Kidney tubule cell (primary cell): ENCODE measurements at regions not wholly inside any gene's neighbourhood (a gene's known extent, or its start where the extent isn't known, plus 50 kb on each side); places are given as distances from the start of the nearest gene placed in this dataset.

Source experiments
- DNase-seq: peaks from one replicate; pipeline ENCODE4 v3.0.0-alpha.2; 2018; ENCODE audit warnings: low spot score

DNA sequence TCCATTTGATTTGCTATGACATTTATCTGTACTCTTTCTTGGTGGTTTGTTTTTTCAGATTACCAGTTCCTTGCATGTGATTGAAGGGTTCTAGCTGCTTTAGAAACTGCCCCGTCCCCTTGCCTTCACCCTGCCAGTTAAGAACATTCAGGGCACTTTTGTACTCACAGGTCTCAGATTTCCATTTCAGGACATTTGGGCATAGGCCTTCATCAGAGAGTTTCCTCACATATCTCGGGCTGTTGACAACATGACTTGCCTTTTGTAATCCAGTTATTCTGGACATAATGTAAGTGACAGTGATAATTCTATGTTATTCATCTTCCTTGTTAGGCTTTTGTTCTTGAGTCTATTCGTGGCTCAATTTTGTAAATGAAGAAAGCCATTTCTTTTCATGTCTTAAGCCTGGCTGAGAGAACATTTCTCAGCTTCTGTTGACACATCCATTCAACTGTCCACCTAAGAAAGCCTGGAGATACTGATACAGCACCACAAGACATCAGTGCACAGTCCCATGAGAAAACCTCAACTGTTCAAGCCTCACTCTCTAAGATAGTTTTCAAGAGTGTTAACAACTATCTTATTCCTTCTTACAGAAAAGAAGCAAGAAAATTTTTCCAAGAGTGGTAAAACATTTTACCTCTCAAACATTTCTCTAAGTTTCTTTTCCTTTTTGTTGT lies 209.3 kb upstream of the SGK1 start:
- DNase-seq = no peak

DNA sequence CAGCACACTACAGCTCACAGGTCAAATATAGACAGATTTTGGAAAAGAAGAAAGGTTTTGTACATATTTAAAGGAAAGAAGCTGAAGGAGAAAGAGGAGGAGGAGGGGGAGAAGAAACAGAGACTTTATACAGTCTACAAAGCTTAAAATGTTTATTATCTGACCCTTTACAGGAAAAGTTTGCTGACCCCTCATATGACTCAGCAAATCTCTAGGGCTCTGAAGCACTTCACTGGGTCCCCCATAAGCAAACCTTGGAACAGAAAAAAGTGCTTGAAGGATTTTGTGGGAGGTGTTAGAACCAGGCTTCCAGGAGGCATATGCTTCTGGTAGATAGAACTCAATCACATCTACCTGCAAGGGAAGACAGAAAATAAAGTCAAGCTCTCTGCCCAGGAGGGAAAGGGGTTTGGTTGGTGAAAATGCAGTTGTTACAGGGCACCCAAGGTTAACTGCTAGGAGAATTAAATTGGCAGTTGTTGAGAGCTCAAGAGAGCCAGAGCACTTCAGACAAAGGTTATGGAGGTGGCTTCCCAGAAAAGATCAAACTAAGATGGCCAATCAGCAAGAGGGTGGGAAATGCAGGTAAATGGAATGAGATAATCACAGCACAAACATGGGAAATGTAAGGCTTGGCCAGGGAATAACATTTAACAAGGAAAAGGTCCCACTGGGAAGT lies 207.4 kb upstream of the SGK1 start:
- no peak for DNase-seq

DNA sequence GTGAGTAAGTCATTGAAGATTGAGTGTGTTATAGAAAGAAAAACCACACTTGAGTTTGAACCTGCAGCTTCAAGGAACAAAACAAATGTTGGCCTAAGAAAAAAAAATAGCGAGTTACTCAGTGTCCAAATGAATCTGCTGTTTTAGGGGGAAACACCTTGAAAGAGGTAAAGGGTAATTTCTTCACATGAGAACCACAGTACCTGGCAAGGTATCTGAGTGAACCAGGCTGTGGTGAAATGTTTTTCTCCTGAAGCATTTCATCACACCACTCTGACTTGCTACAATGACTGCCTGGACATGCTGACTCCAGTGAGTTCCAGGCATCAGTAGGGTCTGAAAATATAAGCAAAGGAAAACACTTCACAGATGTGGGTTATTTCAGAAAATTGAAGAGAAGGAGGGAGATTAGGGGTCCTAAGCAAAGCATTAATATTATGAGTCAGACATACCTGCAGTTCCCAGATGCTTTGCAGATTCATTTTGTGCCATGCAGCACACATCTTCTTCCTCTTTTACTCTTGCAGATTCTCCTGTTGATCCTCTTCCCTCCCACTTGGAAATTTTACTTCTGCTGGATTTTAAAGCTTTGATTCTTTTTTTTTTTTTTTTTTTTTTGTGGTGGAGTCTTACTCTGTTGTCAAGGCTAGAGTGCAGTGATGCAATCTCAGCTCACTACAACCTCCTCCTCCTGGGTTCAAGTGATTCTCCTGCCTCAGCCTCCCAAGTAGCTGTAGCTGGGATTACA lies 206.2 kb upstream of the SGK1 start:
- DNase-seq = no peak

DNA sequence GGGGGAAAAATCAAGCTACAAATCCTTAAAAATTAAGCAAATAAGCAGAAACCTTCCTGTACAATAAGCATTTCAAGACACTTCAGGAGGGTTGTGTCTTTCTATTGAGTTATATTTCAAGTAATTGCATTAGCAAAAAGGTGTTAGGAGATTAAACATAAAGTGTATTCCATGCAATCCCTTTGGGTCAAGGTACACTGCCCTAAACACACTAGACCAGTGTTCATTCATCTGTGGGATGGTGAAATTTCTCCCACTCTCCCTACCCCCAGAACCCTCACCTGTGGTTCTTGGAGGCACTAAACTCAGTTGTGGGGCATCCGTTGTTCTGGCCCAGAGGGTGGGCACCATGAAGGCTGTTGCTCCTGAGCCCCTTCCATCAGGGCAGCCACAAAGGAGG lies 205.1 kb upstream of the SGK1 start:
- no peak for DNase-seq

DNA sequence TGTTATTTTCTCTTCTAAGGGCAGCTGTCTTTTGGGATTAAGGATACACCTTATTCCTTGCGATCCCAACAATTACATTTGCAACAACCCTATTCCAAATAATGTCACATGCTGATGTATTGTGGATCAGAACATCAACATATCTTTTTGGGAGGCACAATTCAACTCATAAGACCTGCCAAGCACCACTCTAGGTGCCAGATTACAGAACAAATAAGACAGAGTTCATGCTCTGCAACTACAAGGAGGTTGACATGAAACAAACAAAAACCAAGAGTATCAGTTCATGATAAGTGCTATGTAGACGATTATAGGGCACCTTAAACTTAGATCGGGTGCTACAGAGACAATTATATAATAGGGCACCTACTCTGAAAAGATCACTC lies 203.2 kb upstream of the SGK1 start:
- DNase-seq = no peak

DNA sequence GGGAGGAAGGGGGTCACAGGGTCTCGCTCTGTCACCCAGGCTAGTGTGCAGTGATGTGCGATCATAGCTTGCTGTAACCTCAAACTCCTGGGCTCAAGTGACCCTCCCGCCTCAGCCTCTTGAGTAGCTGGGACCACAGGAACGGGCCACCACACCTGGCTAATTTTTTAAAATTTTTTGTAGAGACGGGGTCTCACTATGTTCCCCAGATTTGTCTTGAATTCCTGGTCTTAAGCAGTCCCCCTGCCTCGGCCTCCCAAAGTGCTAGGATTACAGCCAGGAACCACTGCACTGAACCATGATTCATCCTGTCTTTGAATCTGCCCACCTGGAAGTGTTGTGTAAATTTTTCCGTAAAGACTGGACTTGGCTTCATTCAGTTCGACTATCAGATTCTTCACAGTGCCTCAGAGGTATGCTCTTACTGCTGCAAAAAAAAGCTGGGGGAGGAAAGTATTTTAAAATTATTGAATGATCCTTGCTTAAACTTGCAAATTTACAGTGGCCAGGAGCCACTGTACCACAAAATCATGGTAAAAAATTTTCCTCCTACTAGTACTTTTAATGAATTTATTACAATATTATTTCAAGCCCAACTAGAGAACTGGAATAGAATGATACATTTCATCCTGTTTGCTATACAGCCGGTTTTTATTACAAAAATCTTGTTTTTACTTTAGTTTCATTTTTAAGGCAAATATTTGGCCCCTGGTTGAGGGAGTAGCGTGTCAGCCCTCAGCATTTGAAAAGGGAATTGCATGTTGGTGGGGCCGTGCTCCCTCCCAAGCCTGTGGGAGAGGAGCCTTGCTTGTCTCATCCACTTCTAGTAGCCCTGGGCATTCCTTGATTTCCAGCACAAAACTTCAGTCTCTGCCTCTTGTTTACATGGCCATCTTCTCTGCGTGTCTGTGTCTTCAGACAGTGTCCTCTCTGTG lies 202.5 kb upstream of the SGK1 start:
- DNase-seq = peak; percentile 50

DNA sequence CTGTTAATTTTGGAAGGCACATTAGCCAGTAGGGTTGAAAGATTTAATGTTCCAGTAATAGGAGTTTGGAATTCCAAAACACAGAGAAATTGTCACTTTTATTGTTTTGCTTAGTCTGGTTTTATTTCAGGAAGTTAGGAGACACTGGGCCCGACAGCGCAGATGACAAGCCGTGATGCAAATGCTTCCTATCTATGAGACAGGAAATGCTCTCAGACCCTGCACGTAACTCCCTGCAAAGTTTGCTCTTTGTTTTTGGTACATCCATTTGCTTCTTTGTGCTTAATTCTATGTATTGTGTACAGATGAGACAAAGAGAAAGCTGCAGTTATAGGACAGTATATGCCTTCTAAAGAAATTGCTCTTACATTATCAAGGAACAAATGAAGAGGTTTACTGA lies 201.6 kb upstream of the SGK1 start:
- no peak for DNase-seq

DNA sequence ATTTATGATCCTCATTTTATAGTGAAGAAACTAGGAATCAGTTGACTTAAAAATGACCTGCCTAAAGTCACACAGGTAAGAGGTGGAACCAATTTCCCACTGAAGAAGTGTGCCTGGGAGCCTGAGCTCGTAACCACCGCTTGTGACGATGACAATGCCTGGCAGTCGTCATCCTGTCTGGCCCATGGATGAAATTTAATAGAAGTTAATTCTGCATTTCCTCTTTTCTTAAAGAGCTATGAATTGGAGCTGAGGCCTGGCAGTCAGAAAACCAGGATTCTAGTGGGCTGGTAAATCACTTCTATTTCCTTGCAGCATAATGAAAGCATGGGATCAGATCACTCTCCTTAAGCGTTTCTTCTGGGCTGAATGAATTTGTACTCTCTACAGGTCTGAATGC lies 200.0 kb upstream of the SGK1 start:
- DNase-seq = no peak

DNA sequence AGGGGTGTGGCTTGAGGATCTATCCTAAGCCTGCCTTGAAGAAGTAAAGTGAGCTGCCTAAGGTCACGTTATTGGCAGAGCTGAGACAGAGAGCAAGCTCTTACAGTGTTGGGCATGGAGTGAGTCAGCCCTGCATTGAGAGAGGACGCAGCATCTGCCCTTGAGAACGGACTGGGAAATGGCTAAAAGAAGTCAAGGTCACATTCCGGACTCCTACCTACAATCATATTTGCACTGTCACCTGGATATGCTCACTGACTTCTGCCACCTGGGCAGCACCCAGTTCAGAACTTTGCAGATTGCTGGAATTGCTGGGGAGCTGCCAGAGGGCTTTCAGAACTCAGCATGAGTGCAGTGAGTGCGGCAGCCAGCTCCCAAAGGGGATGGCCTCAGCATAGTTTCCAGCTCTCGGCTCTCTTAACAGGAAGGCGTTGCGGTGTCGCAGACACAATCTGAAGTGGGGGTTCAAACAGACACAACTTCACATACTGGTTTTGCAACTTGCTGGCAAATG lies 199.3 kb upstream of the SGK1 start:
- peak; percentile 75 for DNase-seq

DNA sequence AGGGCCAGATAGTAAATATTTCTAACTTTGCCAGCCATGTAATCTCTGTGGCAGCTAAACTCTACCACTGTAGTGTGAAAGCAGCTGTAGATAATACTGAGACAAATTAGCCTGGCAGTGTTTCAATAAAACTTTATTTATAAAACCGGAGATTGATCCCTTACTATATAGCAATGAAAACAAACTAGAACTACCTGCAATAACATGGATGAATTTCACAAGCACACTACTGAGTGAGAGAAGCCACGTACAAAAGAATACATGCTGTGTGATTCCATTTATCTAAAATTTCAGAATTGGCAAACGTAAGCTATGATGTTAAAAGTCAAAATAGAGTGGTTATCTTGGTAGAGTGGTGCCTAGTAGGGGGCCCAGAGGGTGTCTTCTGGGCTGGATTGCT lies 198.7 kb upstream of the SGK1 start:
- no peak for DNase-seq

DNA sequence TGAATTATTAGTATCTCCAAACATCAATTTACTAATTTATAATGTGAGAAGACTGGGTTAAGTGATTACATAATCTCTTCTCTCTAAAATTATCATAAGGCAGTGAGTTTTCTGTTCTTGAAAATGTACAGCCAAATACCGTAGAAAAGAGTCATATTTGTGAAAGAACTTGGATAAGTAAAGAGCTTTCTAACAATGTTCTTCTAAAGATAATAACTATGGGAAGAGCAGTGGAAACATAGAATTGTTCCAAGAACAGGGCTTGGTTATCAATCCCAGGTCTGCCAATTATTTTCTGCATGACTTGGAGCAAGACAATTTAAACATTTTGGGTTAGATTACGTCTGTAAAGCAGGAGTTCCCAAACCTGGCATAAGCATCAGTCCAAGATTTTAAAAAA lies 198.1 kb upstream of the SGK1 start:
- DNase-seq = no peak

DNA sequence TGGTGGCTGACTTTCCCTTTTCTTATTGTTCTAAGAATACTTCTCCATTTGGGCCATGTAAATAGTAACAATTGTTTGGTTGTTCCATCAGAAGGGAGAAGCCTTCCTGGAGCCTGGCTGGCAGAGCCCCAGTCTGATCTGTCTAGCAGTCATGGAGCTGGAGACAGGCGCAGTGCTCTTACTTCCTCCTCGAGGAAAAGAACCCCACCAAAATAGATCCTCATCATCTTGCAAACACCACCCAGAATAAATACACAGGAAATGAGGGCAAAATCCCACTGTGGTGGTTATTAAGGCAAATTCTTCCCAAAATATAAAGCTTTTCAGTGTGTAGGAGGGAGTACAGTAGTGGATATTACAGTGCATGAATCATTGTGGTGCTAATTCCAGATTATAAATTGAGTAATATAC lies 195.1 kb upstream of the SGK1 start:
- DNase-seq = no peak

DNA sequence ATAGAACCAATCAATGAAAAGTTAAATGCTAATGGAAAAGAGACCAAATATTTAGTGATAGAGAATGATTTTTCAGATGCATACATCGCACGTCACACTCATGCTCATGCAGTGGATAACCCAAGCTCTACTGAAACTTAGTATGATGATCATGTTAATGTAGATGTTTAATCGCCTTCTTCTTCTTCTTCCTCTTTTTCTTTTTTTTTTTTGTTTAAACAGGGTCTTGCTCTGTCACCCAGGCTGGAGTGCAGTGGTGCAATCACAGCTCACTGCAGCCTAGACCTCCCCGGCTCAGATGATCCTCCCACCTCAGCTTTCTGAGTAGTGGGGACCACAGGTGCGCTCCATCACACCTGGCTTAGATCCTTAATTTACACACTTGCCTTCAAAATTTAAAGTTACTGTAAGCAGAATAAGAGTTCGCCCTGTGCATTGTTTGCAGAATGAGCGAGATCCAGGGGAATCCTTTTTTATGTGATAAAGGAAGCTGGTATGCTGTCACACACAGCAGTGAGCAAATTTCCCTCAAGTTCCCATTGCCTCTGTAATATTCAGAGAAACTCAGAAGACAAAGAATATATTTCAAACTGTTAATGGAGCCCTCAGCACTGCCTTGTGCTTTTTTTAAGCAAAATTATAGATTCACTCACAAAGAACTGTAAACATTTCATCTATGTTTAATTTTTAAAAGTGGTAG lies 194.2 kb upstream of the SGK1 start:
- no peak for DNase-seq

DNA sequence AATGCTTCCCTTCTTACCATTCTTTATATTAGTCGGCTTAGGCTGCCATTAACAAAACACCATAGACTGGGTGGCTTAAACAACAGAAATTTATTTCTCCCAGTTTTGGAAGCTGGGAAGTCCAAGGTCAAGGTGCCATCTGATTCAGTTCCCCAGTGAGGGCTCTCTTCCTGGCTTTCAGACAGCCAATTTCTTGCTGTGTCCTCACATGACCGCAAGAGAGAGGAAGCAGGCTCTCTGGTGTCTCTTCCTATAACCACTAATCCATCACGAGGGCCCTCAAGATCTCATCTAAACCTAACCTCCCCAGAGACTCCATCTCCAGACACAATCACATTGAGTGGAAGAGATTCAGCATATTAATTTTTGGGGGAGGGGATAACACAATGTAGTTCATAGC lies 193.0 kb upstream of the SGK1 start:
- DNase-seq = no peak

DNA sequence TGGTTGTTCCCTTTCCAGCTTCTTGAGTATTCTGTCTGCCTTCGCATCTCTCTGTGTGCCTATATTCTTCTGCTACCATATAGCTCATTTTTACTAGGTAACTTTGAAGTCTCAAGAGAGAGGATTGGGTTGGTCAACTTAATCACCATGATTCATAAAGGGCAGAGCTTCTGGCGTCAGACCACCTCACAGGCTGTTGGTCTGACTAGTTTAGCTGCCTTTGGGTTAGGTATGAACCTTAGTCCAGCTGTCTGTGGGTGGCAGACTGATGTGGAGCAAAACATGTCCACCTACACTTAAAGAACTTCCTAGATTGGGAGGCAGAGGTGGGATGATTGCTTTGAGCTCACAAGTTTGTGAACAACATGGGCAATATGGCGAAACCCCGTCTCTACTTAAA lies 192.2 kb upstream of the SGK1 start:
- DNase-seq = no peak

DNA sequence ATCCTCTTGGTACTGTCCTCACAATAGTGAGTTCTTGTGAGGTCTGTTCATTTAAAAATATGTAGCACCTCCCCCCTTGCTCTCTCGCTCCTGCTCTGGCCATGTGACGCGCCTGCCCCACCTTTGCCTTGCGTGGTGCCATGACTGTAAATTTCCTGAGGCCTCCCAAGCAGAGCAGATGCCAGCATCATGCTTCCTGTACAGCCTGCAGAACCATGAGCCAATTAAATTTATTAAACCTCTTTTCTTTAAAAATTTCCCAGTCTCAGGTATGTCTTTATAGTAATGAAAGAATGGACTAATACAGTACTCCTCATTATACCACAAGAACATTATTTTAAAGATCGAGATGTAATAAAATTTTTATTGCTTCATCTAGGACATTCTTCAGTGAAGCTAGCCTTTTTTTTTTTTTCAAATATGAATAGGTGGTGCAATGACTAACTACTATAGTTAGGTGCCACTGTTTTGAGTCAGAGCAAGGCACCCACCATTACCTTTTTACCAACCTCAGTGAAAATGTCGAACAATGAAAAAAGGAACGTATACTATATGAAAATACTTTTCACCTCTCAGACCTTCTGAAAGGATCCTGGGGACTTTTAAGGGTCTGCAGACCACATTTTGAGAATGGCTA lies 191.1 kb upstream of the SGK1 start:
- DNase-seq = no peak

DNA sequence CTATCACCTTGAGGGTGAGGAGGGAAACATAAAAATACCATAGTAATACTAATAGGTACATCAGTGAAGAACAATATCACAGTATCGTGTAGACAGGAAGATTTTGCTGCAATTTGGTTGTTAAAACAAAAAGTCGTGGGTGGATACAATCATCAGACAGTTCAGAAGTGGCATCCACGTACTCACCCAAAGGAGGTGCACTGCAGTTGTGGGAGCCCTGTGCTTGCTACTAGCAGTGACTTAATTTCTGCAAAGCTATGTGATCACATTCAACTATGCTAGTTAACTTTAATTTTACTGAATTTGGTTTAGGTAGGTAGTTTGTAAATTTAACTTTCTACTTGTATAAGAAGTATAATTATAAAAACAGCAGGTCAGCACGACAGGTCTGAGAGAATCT lies 188.2 kb upstream of the SGK1 start:
- DNase-seq = no peak

DNA sequence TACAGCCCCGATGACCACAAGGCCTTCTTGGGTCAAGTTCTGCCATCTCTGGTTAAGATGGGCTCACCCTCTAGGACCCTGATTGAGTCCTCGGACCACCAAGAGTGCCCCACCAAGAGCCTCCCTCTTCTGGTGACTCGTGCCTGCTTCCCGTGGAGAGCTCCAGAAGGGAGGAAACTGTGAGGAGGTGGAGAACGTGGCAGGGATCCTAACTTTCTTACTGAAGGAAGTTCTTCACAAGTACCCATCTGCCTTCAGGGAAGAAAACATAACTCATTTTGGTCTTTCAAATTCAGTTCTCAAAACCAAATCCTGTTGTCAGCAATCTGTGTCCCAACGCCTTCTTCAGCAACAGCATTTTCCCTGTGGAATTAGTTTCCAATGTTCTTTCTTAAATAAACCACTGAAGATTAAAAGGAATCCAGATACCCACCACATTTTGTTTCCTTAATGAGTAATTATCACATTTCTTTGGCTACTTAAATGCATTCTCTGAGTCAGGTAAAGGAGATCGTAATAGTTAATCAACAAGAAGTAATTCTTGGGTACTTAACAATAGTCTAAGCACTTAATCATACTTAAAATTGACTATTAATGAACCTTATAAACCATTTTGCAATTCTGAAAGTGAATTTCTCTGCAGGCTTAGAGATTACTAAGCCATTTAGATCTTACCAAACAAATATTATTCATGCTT lies 185.8 kb upstream of the SGK1 start:
- no peak for DNase-seq

DNA sequence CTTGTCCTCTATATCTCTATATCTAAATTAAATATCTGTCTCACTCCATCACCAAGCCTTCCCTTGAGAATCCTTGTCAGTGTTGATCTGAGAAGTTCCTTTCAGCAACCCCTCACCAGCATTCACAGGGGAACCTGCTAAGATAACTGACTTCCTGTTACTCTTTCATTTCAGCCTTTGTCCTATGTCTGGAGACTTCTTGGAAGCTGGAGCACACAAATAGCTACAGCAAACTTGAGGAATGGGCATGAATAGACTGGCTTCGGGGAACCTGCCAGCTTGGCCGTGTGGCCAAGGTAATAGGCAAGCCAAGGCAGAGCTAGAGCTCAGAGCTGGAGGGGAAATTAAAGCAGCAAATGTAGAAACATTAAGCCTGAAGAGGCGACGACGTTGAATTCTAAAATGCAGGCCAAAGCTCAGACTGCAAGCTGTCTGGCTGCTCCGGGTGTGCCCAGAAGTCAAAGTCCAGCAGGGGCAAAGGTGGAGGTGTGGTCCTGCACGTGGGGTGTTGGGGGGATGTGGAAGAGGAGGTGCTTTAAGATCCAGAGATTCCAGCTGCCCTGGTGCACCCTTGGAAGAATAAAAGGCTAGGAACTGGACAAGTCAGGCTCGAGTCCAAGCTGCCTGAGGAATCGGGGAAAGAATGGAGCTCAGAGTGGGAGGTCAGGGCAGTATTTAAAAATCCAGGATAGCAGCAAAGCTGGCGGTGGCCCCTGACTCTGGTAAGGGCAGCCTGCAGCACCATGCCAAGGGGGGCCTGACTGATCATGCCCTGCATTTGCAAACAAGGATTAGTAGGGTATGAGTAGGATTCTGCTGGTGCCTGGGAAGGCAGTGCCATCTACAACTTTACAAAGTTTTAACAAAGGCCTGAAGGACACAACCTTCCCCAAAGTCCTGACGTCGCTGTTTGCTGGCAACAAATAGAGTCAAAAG lies 185.0 kb upstream of the SGK1 start:
- DNase-seq = no peak
